PC-9 (cell line): ENCODE measurements at regions not wholly inside any gene's neighbourhood (a gene's known extent, or its start where the extent isn't known, plus 50 kb on each side); places are given as distances from the start of the nearest gene placed in this dataset.

Source experiments
- BruUV-seq: library from RNA; stranded (reverse); fragments of 400-500 nt; replicated peaks from 2 replicates; lab custom pipeline; 2021; lab: Mats Ljungman, UMichigan
- CTCF ChIA-PET: fragments of 300-600 bp; sonication (Branson Sonifier 250); formaldehyde crosslinking; loops from one replicate; lab custom pipeline; 2022; ENCODE audit warnings: antibody characterized with exemption; lab: Charles Lee
- POLR2A ChIA-PET: fragments of 300-600 bp; sonication (Branson Sonifier 250); formaldehyde crosslinking; loops from one replicate; lab custom pipeline; 2022; ENCODE audit warnings: antibody characterized with exemption; ENCODE audit not compliant: unreplicated experiment; lab: Charles Lee
- DNase-seq, 2 experiments: peaks; one replicate each; pipeline versions ENCODE4 v3.0.0 to v3.0.0-alpha.2; 2015 to 2022; ENCODE audit warnings: mixed read lengths in 1 of 2
- H2AFZ ChIP-seq: fragments of 200-600 bp; sonication (generic); 2 replicates; pipeline ENCODE4 v1.8.1; 2017; ENCODE audit warnings: antibody characterized with exemption
- H3F3A ChIP-seq: fragments of 200-600 bp; sonication (generic); 2 replicates; pipeline ENCODE4 v1.8.1; 2017; ENCODE audit warnings: antibody characterized with exemption, mild to moderate bottlenecking, low read depth; ENCODE audit not compliant: insufficient read depth
- H3K27ac ChIP-seq: fragments of 200-600 bp; sonication (generic); 2 replicates; pipeline ENCODE4 v1.6.1; 2016; ENCODE audit warnings: mixed run types
- H3K27me3 ChIP-seq: fragments of 200-600 bp; sonication (generic); 2 replicates; pipeline ENCODE4 v1.6.1; 2016; ENCODE audit warnings: low read depth, mixed run types; ENCODE audit not compliant: insufficient read depth
- H3K36me3 ChIP-seq: fragments of 200-600 bp; sonication (generic); 2 replicates; pipeline ENCODE4 v1.6.1; 2016; ENCODE audit warnings: low read depth, mixed run types
- H3K4me1 ChIP-seq: fragments of 200-600 bp; sonication (generic); replicated peaks from 2 replicates; pipeline ENCODE4 v1.6.1; 2016; ENCODE audit warnings: mixed run types; ENCODE audit not compliant: insufficient read depth
- H3K4me2 ChIP-seq: fragments of 200-600 bp; sonication (generic); 2 replicates; pipeline ENCODE4 v1.6.1; 2017; ENCODE audit warnings: mixed run types
- H3K4me3 ChIP-seq: fragments of 200-600 bp; sonication (generic); 2 replicates; pipeline ENCODE4 v1.6.1; 2016; ENCODE audit warnings: mixed run types
- H3K79me2 ChIP-seq: fragments of 200-600 bp; sonication (generic); 2 replicates; pipeline ENCODE4 v1.6.1; 2017; ENCODE audit warnings: low read depth, mixed run types
- H3K9me2 ChIP-seq: fragments of 200-600 bp; sonication (generic); 2 replicates; pipeline ENCODE4 v1.8.1; 2017; ENCODE audit warnings: mild to moderate bottlenecking; ENCODE audit not compliant: insufficient read depth
- H3K9me3 ChIP-seq: fragments of 200-600 bp; sonication (generic); 2 replicates; pipeline ENCODE4 v1.8.1; 2016; ENCODE audit warnings: low read depth; ENCODE audit not compliant: insufficient read depth
- H4K20me1 ChIP-seq: fragments of 200-600 bp; sonication (generic); 2 replicates; pipeline ENCODE4 v1.8.1; 2017; ENCODE audit not compliant: insufficient read depth
- EZH2 ChIP-seq: fragments of 200-600 bp; sonication (generic); IDR thresholded peaks from 2 replicates; pipeline ENCODE4 v1.8.0; 2017; ENCODE audit warnings: antibody characterized with exemption, low read depth
- intact Hi-C: fragments of 100-400 bp; cut with micrococcal nuclease; formaldehyde crosslinking; loops from one replicate; pipeline ENCODE4 v1.10.0; 2022; ENCODE audit not compliant: unreplicated experiment
- TF ChIP-seq, protein P1 (sequence below): fragments of 200-600 bp; sonication (generic); conservative IDR thresholded peaks from 2 replicates; pipeline ENCODE4 v1.6.1; 2017; ENCODE audit warnings: mixed run types, antibody characterized with exemption, mild to moderate bottlenecking, moderate library complexity

GRCh38 chr4:131288441-131288840, 1860.7 kb upstream of the PCDH10 start:
- Histone ChIP-seq H3K4me3 (no peak overlapping the region), H3K9me2 (no peaks in the 10 kb centered on the region), H3F3A (no peaks in the 10 kb centered on the region), H3K4me1 (no peaks in the 10 kb centered on the region), H2AFZ (no peak overlapping the region), H4K20me1 (no peaks in the 10 kb centered on the region), H3K27ac (no peak overlapping the region), H3K9me3 (no peaks in the 10 kb centered on the region), H3K36me3 (no peaks in the 10 kb centered on the region), H3K27me3 (no peaks in the 10 kb centered on the region), H3K4me2 (no peak overlapping the region), H3K79me2 (no peaks in the 10 kb centered on the region)
- intact Hi-C loops = no loop called here
- TF ChIP-seq, protein P1, sequence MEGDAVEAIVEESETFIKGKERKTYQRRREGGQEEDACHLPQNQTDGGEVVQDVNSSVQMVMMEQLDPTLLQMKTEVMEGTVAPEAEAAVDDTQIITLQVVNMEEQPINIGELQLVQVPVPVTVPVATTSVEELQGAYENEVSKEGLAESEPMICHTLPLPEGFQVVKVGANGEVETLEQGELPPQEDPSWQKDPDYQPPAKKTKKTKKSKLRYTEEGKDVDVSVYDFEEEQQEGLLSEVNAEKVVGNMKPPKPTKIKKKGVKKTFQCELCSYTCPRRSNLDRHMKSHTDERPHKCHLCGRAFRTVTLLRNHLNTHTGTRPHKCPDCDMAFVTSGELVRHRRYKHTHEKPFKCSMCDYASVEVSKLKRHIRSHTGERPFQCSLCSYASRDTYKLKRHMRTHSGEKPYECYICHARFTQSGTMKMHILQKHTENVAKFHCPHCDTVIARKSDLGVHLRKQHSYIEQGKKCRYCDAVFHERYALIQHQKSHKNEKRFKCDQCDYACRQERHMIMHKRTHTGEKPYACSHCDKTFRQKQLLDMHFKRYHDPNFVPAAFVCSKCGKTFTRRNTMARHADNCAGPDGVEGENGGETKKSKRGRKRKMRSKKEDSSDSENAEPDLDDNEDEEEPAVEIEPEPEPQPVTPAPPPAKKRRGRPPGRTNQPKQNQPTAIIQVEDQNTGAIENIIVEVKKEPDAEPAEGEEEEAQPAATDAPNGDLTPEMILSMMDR = no peak
- no peak for TF ChIP-seq EZH2
- POLR2A ChIA-PET = no interaction called here
- DNase-seq = no peak
- BruUV-seq = no TSS peak
- CTCF ChIA-PET = no interaction called here

- ChIA-PET POLR2A (no interaction called here), CTCF (no interaction called here)
- Histone ChIP-seq H3K9me2 (no peaks in the 10 kb centered on the region), H3F3A (no peaks in the 10 kb centered on the region), H4K20me1 (no peaks in the 10 kb centered on the region), H3K27me3 (no peaks in the 10 kb centered on the region), H3K4me2 (no peak overlapping the region), H2AFZ (no peak overlapping the region), H3K4me3 (no peak overlapping the region), H3K36me3 (no peaks in the 10 kb centered on the region), H3K27ac (no peak overlapping the region), H3K9me3 (no peaks in the 10 kb centered on the region), H3K79me2 (no peaks in the 10 kb centered on the region), H3K4me1 (no peaks in the 10 kb centered on the region)
- intact Hi-C loops = no loop called here
- DNase-seq = no peak
- BruUV-seq = no TSS peak
- TF ChIP-seq EZH2 = no peak
Measured at GRCh38 chr4:131296192-131296591, 1852.9 kb upstream of the PCDH10 start.

DNA sequence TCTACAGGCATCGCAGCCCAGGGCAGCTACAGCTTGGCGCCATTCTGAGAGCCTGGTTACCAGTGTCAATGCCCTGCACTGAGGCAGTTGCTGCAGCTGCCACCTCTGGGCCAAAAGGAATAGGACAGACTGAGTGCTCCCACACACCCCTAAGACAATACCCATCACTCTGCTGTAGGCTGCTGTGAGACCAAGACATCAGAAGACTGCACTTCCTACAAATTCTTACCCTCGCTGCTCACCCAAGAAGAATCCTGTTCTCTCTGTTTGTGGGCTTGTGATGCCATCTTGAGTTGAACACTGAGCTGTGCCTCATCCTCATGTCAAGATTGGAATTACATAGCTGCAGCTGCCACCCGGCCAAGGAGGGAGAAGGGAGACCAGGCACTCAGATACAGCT, 1847.0 kb upstream of the PCDH10 start:
- no peaks in the 10 kb centered on the region for H3K36me3 ChIP-seq
- H3K9me3 ChIP-seq = no peaks in the 10 kb centered on the region
- no peak overlapping the region for H3K4me2 ChIP-seq
- TF ChIP-seq, protein P1 = no peak
- TF ChIP-seq EZH2 = no peak
- no peaks in the 10 kb centered on the region for H3K4me1 ChIP-seq
- H3K27ac ChIP-seq = no peak overlapping the region
- H3K79me2 ChIP-seq = no peaks in the 10 kb centered on the region
- CTCF ChIA-PET = no interaction called here
- intact Hi-C loops = no loop called here
- no peaks in the 10 kb centered on the region for H3K27me3 ChIP-seq
- H3K9me2 ChIP-seq = no peaks in the 10 kb centered on the region
- no peaks in the 10 kb centered on the region for H3F3A ChIP-seq
- POLR2A ChIA-PET = no interaction called here
- H4K20me1 ChIP-seq = no peaks in the 10 kb centered on the region
- no peak overlapping the region for H3K4me3 ChIP-seq
- no peak overlapping the region for H2AFZ ChIP-seq
- no TSS peak for BruUV-seq
- DNase-seq = no peak

- no TSS peak for BruUV-seq
- intact Hi-C loops = no loop called here
- POLR2A ChIA-PET = no interaction called here
- Histone ChIP-seq H3K9me3 (no peaks in the 10 kb centered on the region), H3K4me2 (no peak overlapping the region), H3K4me3 (no peak overlapping the region), H2AFZ (no peak overlapping the region), H3K27ac (no peak overlapping the region), H3K36me3 (no peaks in the 10 kb centered on the region), H3K9me2 (no peaks in the 10 kb centered on the region), H3F3A (no peaks in the 10 kb centered on the region), H4K20me1 (no peaks in the 10 kb centered on the region), H3K4me1 (no peaks in the 10 kb centered on the region), H3K79me2 (no peaks in the 10 kb centered on the region), H3K27me3 (no peaks in the 10 kb centered on the region)
- no peak for DNase-seq
- no peak for TF ChIP-seq EZH2
- TF ChIP-seq, protein P1 = no peak
- CTCF ChIA-PET = no interaction called here
Measured at GRCh38 chr4:131304686-131305085, 1844.4 kb upstream of the PCDH10 start.
